ENCODE measurements at regions not wholly inside any gene's neighbourhood (a gene's known extent, or its start where the extent isn't known, plus 50 kb on each side); places are given as distances from the start of the nearest gene placed in this dataset.
"Not testable (repeated sequence)": the region's sequence is repeated elsewhere in the genome, so short reads cannot be mapped to it uniquely, and the experiment has no call there.

DNA sequence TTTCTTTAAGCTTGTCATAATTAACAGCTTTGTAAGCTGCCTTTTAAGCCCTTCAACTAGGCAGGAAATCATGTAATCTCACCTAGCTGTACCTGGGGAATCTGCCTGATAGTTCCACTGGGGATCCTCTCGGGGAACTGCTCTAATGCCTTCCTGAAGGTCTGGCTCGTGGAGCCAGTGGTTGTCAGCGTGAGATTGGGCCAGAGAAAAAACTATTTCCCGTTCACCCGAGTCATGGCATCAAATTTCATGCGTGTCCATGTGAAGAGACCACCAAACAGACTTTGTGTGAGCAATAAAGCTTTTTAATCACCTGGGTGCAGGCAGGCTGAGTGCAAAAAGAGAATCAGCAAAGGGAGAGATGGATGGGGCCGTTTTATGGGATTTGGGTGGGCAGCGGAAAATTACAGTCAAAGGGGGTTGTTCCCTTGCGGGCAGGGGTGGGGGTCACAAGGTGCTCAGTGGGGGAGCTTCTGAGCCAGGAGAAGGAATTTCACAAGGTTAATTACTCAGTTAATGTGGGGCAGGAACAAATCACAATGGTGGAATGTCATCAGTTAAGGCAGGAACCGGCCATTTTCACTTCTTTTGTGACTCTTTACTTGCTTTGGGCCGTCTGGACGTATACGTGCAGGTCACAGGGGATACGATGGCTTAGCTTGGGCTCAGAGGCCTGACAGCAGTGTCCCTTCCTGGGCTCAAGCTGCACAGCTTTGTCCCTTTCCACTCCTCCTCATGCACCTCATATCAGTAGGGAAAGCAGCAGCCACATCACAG lies 170.7 kb downstream of the UNC5CL start:
- TF ChIP-seq FOS (IDR thresholded peaks at IDR 0.05; ENCODE audit: borderline replicate concordance, insufficient read depth, low read length); POLR2A (IDR thresholded peaks at IDR 0.05; ENCODE audit: low read depth, low read length); POLR2AphosphoS5 (IDR thresholded peaks at IDR 0.05; ENCODE audit: insufficient read depth, low read depth, low read length); EZH2 (IDR thresholded peaks at IDR 0.05; ENCODE audit: borderline replicate concordance, low read depth, low read length, severe bottlenecking); JUN (IDR thresholded peaks at IDR 0.05; ENCODE audit: borderline replicate concordance, insufficient read depth, insufficient read length, low read depth): not testable (repeated sequence)
- TF ChIP-seq, protein P1, sequence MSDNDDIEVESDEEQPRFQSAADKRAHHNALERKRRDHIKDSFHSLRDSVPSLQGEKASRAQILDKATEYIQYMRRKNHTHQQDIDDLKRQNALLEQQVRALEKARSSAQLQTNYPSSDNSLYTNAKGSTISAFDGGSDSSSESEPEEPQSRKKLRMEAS (IDR thresholded peaks at IDR 0.05; ENCODE audit: insufficient read depth, insufficient read length) = not testable (repeated sequence)
- TF ChIP-seq, protein P2, sequence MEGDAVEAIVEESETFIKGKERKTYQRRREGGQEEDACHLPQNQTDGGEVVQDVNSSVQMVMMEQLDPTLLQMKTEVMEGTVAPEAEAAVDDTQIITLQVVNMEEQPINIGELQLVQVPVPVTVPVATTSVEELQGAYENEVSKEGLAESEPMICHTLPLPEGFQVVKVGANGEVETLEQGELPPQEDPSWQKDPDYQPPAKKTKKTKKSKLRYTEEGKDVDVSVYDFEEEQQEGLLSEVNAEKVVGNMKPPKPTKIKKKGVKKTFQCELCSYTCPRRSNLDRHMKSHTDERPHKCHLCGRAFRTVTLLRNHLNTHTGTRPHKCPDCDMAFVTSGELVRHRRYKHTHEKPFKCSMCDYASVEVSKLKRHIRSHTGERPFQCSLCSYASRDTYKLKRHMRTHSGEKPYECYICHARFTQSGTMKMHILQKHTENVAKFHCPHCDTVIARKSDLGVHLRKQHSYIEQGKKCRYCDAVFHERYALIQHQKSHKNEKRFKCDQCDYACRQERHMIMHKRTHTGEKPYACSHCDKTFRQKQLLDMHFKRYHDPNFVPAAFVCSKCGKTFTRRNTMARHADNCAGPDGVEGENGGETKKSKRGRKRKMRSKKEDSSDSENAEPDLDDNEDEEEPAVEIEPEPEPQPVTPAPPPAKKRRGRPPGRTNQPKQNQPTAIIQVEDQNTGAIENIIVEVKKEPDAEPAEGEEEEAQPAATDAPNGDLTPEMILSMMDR (IDR thresholded peaks at IDR 0.05; ENCODE audit: extremely low read depth in 1 of 2, insufficient read depth in 1 of 2, low read depth in 1 of 2, low read length in 2 of 2) = not testable (repeated sequence)
